IPS-15b (cell line): ENCODE measurements at regions not wholly inside any gene's neighbourhood (a gene's known extent, or its start where the extent isn't known, plus 50 kb on each side); places are given as distances from the start of the nearest gene placed in this dataset.
"Not testable (repeated sequence)": the region's sequence is repeated elsewhere in the genome, so short reads cannot be mapped to it uniquely, and the experiment has no call there.

Experiments used
- H3K27me3 ChIP-seq: one replicate; pipeline ENCODE4 v1.6.1; 2013; ENCODE audit warnings: low read length; ENCODE audit not compliant: control insufficient read depth, insufficient read depth
- H3K36me3 ChIP-seq: one replicate; pipeline ENCODE4 v1.6.1; 2013; ENCODE audit warnings: low read length; ENCODE audit not compliant: control insufficient read depth, insufficient read depth
- H3K4me1 ChIP-seq: one replicate; pipeline ENCODE4 v1.6.1; 2013; ENCODE audit warnings: mild to moderate bottlenecking, low read length; ENCODE audit not compliant: control insufficient read depth, insufficient read depth
- H3K4me3 ChIP-seq: one replicate; pipeline ENCODE4 v1.5.1; 2013; ENCODE audit warnings: low read depth, low read length
- H3K9ac ChIP-seq: one replicate; pipeline ENCODE4 v1.6.1; 2013; ENCODE audit warnings: low read depth, mild to moderate bottlenecking, low read length
- H3K9me3 ChIP-seq: one replicate; pipeline ENCODE4 v1.6.1; 2013; ENCODE audit warnings: mild to moderate bottlenecking, low read length; ENCODE audit not compliant: control insufficient read depth, insufficient read depth

GRCh38 chr1:90317628-90318027 lies 322.7 kb downstream of the ZNF326 start:
- no peaks in the 10 kb centered on the region for H3K4me1 ChIP-seq
- no peaks in the 10 kb centered on the region for H3K36me3 ChIP-seq
- H3K9ac ChIP-seq = no peak overlapping the region

GRCh38 chr1:90314533-90314932 lies 319.6 kb downstream of the ZNF326 start:
- Histone ChIP-seq H3K9ac (no peak overlapping the region), H3K4me1 (no peaks in the 10 kb centered on the region), H3K36me3 (no peaks in the 10 kb centered on the region), H3K4me3 (no peak overlapping the region), H3K27me3 (no peaks in the 10 kb centered on the region), H3K9me3 (no peaks in the 10 kb centered on the region)

More at GRCh38 chr1:90317628-90318027, 322.7 kb downstream of the ZNF326 start:
- no peaks in the 10 kb centered on the region for H3K9me3 ChIP-seq
- H3K4me3 ChIP-seq = no peak overlapping the region
- no peaks in the 10 kb centered on the region for H3K27me3 ChIP-seq

- Histone ChIP-seq H3K4me3 (no peak overlapping the region), H3K36me3 (no peaks in the 10 kb centered on the region), H3K9ac (no peak overlapping the region), H3K4me1 (no peaks in the 10 kb centered on the region), H3K9me3 (no peaks in the 10 kb centered on the region), H3K27me3 (no peaks in the 10 kb centered on the region)
These were observed 318.9 kb downstream of the ZNF326 start for GRCh38 chr1:90313778-90314177.

GRCh38 chr1:90309806-90310205 lies 314.9 kb downstream of the ZNF326 start:
- Histone ChIP-seq H3K27me3 (no peaks in the 10 kb centered on the region), H3K9me3 (no peaks in the 10 kb centered on the region), H3K9ac (no peak overlapping the region), H3K36me3 (no peaks in the 10 kb centered on the region), H3K4me1 (no peaks in the 10 kb centered on the region), H3K4me3 (no peak overlapping the region)

- H3K9me3 ChIP-seq = no peaks in the 10 kb centered on the region
- no peaks in the 10 kb centered on the region for H3K36me3 ChIP-seq
These were observed 313.5 kb downstream of the ZNF326 start for GRCh38 chr1:90308421-90308820.

GRCh38 chr1:90305577-90305976 lies 310.7 kb downstream of the ZNF326 start:
- Histone ChIP-seq H3K36me3 (no peaks in the 10 kb centered on the region), H3K27me3 (no peaks in the 10 kb centered on the region), H3K4me1 (no peaks in the 10 kb centered on the region), H3K9me3 (no peaks in the 10 kb centered on the region), H3K9ac (no peak overlapping the region), H3K4me3 (no peak overlapping the region)

More at GRCh38 chr1:90308421-90308820, 313.5 kb downstream of the ZNF326 start:
- no peaks in the 10 kb centered on the region for H3K4me1 ChIP-seq
- no peaks in the 10 kb centered on the region for H3K27me3 ChIP-seq
- no peak overlapping the region for H3K4me3 ChIP-seq
- no peak overlapping the region for H3K9ac ChIP-seq

- Histone ChIP-seq H3K4me1 (no peaks in the 10 kb centered on the region), H3K9ac (no peak overlapping the region), H3K4me3 (no peak overlapping the region), H3K27me3 (no peaks in the 10 kb centered on the region), H3K9me3 (no peaks in the 10 kb centered on the region), H3K36me3 (no peaks in the 10 kb centered on the region)
These were observed 301.4 kb downstream of the ZNF326 start for GRCh38 chr1:90296327-90296726.

- no peaks in the 10 kb centered on the region for H3K27me3 ChIP-seq
- H3K4me1 ChIP-seq = no peaks in the 10 kb centered on the region
- H3K4me3 ChIP-seq = no peak overlapping the region
- no peaks in the 10 kb centered on the region for H3K9me3 ChIP-seq
- no peaks in the 10 kb centered on the region for H3K36me3 ChIP-seq
- H3K9ac ChIP-seq = no peak overlapping the region
These were observed 300.6 kb downstream of the ZNF326 start for GRCh38 chr1:90295534-90295933.

- Histone ChIP-seq H3K27me3 (no peaks in the 10 kb centered on the region), H3K9me3 (no peaks in the 10 kb centered on the region), H3K36me3 (no peaks in the 10 kb centered on the region), H3K9ac (no peak overlapping the region), H3K4me3 (no peak overlapping the region), H3K4me1 (no peaks in the 10 kb centered on the region)
These were observed 296.7 kb downstream of the ZNF326 start for GRCh38 chr1:90291431-90292216.

- H3K9me3 ChIP-seq = no peaks in the 10 kb centered on the region
- H3K36me3 ChIP-seq = no peaks in the 10 kb centered on the region
- H3K4me3 ChIP-seq = no peak overlapping the region
- no peaks in the 10 kb centered on the region for H3K4me1 ChIP-seq
- H3K9ac ChIP-seq = no peak overlapping the region
- no peaks in the 10 kb centered on the region for H3K27me3 ChIP-seq
These were observed 287.9 kb downstream of the ZNF326 start for GRCh38 chr1:90282811-90283210.

GRCh38 chr1:90281886-90282285 lies 287.0 kb downstream of the ZNF326 start:
- not testable (repeated sequence) for H3K36me3 ChIP-seq, H3K4me3 ChIP-seq, H3K9me3 ChIP-seq, H3K4me1 ChIP-seq, H3K27me3 ChIP-seq, H3K9ac ChIP-seq

GRCh38 chr1:90277270-90277669 lies 282.4 kb downstream of the ZNF326 start:
- no peaks in the 10 kb centered on the region for H3K36me3 ChIP-seq
- peaks cover 22% of the 10 kb centered on the region for H3K4me1 ChIP-seq
- no peaks in the 10 kb centered on the region for H3K9me3 ChIP-seq
- no peaks in the 10 kb centered on the region for H3K27me3 ChIP-seq
- no peak overlapping the region for H3K4me3 ChIP-seq
- no peak overlapping the region for H3K9ac ChIP-seq
